IMR-90 (cell line): ENCODE measurements at regions not wholly inside any gene's neighbourhood (a gene's known extent, or its start where the extent isn't known, plus 50 kb on each side); places are given as distances from the start of the nearest gene placed in this dataset.

Experiments used
- ATAC-seq: fragments of 200-7000 bp; cut with Tn5 transposase; 2 replicates; pipeline ENCODE4 v1.9.1; 2020; ENCODE audit warnings: low read depth, mild to moderate bottlenecking, moderate library complexity
- BruUV-seq: library from RNA; stranded (reverse); fragments of 400-500 nt; replicated peaks from 2 replicates; lab custom pipeline; 2021; lab: Mats Ljungman, UMichigan
- CTCF ChIA-PET: fragments of 300-600 bp; formaldehyde crosslinking; extraction: SDS; loops from one replicate; lab custom pipeline; 2021; ENCODE audit warnings: antibody characterized with exemption; lab: Yijun Ruan, JAX
- POLR2A ChIA-PET: fragments of 300-600 bp; sonication (Branson Sonifier 250); formaldehyde crosslinking; loops from one replicate; lab custom pipeline; 2022; ENCODE audit warnings: antibody characterized with exemption; ENCODE audit not compliant: unreplicated experiment; lab: Charles Lee
- DNase-seq: peaks from one replicate; pipeline ENCODE4 v3.0.0; 2013
- H2AFZ ChIP-seq: replicated peaks from 2 replicates; pipeline ENCODE3; 2013; ENCODE audit warnings: low read length, mild to moderate bottlenecking; ENCODE audit not compliant: poor library complexity
- H2AK5ac ChIP-seq: 2 replicates; pipeline ENCODE4 v1.6.1; 2013; ENCODE audit warnings: low read depth, low read length, inconsistent platforms
- H2AK9ac ChIP-seq: replicated peaks from 2 replicates; pipeline ENCODE3; 2013; ENCODE audit warnings: mild to moderate bottlenecking, low read depth, low read length, moderate library complexity; ENCODE audit not compliant: poor library complexity
- H2BK120ac ChIP-seq: 2 replicates; pipeline ENCODE4 v1.6.1; 2013; ENCODE audit warnings: low read depth, low read length, inconsistent platforms
- H2BK15ac ChIP-seq: 3 replicates; pipeline ENCODE4 v1.6.1; 2013; ENCODE audit warnings: low read depth, low read length, inconsistent platforms
- H2BK20ac ChIP-seq: 2 replicates; pipeline ENCODE4 v1.6.1; 2013; ENCODE audit warnings: low read depth, mild to moderate bottlenecking, inconsistent platforms, low read length, moderate library complexity
- H2BK5ac ChIP-seq: 2 replicates; pipeline ENCODE4 v1.6.1; 2013; ENCODE audit warnings: mild to moderate bottlenecking, low read depth, low read length, inconsistent platforms; ENCODE audit not compliant: poor library complexity, severe bottlenecking
- H3K14ac ChIP-seq: replicated peaks from 2 replicates; pipeline ENCODE4 v1.6.1; 2013; ENCODE audit warnings: low read depth, low read length, inconsistent platforms
- H3K18ac ChIP-seq: 2 replicates; pipeline ENCODE4 v1.6.1; 2013; ENCODE audit warnings: low read depth, low read length, control low read depth
- H3K23ac ChIP-seq: 2 replicates; pipeline ENCODE4 v1.6.1; 2013; ENCODE audit warnings: low read depth, low read length, inconsistent platforms
- H3K27ac ChIP-seq: 2 replicates; pipeline ENCODE4 v1.5.1; 2013; ENCODE audit warnings: mild to moderate bottlenecking, control low read depth, low read length; ENCODE audit not compliant: insufficient read depth
- H3K27me3 ChIP-seq: 2 replicates; pipeline ENCODE4 v1.6.1; 2013; ENCODE audit warnings: low read length; ENCODE audit not compliant: control insufficient read depth, insufficient read depth
- H3K36me3 ChIP-seq: 2 replicates; pipeline ENCODE4 v1.6.1; 2013; ENCODE audit warnings: low read length, mixed read lengths; ENCODE audit not compliant: control insufficient read depth, insufficient read depth
- H3K4ac ChIP-seq: 2 replicates; pipeline ENCODE4 v1.6.1; 2013; ENCODE audit warnings: low read depth, low read length, inconsistent platforms
- H3K4me1 ChIP-seq: 2 replicates; pipeline ENCODE4 v1.6.1; 2013; ENCODE audit warnings: low read length, mixed read lengths; ENCODE audit not compliant: control insufficient read depth, insufficient read depth
- H3K4me2 ChIP-seq: 2 replicates; pipeline ENCODE4 v1.6.1; 2013; ENCODE audit warnings: low read depth, mild to moderate bottlenecking, control low read depth, low read length, moderate library complexity
- H3K4me3 ChIP-seq: 2 replicates; pipeline ENCODE4 v1.5.1; 2013; ENCODE audit warnings: low read depth, mild to moderate bottlenecking, control low read depth, low read length, moderate library complexity; ENCODE audit not compliant: insufficient read depth
- H3K56ac ChIP-seq: 2 replicates; pipeline ENCODE4 v1.6.1; 2013; ENCODE audit warnings: low read length, inconsistent platforms; ENCODE audit not compliant: insufficient read depth; ENCODE audit errors: extremely low read depth
- H3K79me1 ChIP-seq, 2 experiments: 2 replicates each; pipeline ENCODE4 v1.6.1; 2013; ENCODE audit warnings: low read length in 2 of 2, inconsistent platforms in 1 of 2, low read depth in 1 of 2
- H3K9ac ChIP-seq: 2 replicates; pipeline ENCODE4 v1.6.1; 2013; ENCODE audit warnings: low read depth, low read length, control low read depth
- H3K9me1 ChIP-seq: 2 replicates; pipeline ENCODE4 v1.6.1; 2013; ENCODE audit warnings: low read length, inconsistent platforms; ENCODE audit not compliant: insufficient read depth
- H3K9me3 ChIP-seq: 2 replicates; pipeline ENCODE4 v1.6.1; 2013; ENCODE audit warnings: low read length; ENCODE audit not compliant: control insufficient read depth, insufficient read depth
- H4K20me1 ChIP-seq: 2 replicates; pipeline ENCODE4 v1.6.1; 2013; ENCODE audit warnings: low read length, inconsistent platforms; ENCODE audit not compliant: insufficient read depth
- H4K5ac ChIP-seq: 2 replicates; pipeline ENCODE4 v1.6.1; 2013; ENCODE audit warnings: mild to moderate bottlenecking, low read depth, low read length, control low read depth
- H4K8ac ChIP-seq, 2 experiments: 2 replicates each; pipeline ENCODE4 v1.6.1; 2013; ENCODE audit warnings: low read depth in 2 of 2, low read length in 2 of 2, control low read depth in 1 of 2, inconsistent platforms in 1 of 2
- H4K91ac ChIP-seq: 2 replicates; pipeline ENCODE4 v1.6.1; 2013; ENCODE audit warnings: low read depth, low read length, inconsistent platforms; ENCODE audit not compliant: insufficient read depth
- BHLHE40 ChIP-seq: fragments of 150-350 bp; IDR thresholded peaks from 2 replicates; pipeline ENCODE4 v1.6.1; 2016; ENCODE audit warnings: mild to moderate bottlenecking, low read depth, low read length
- CEBPB ChIP-seq: IDR thresholded peaks from 2 replicates; pipeline ENCODE4 v1.6.1; 2012; ENCODE audit warnings: low read depth, low read length, improper control_type of control experiment
- CHD1 ChIP-seq: IDR thresholded peaks from 2 replicates; pipeline ENCODE4 v1.6.1; 2012; ENCODE audit warnings: low read depth, low read length, improper control_type of control experiment
- CTCF ChIP-seq: conservative IDR thresholded peaks from 2 replicates; pipeline ENCODE4 v1.5.1; 2012; ENCODE audit warnings: mild to moderate bottlenecking, low read depth, low read length, improper control_type of control experiment
- ELK1 ChIP-seq: fragments of 150-350 bp; IDR thresholded peaks from 2 replicates; pipeline ENCODE4 v1.6.1; 2016; ENCODE audit warnings: low read depth, mild to moderate bottlenecking, low read length, moderate library complexity, borderline replicate concordance
- FOS ChIP-seq: fragments of 150-350 bp; IDR thresholded peaks from 2 replicates; pipeline ENCODE4 v1.6.1; 2016; ENCODE audit warnings: low read depth, low read length
- MAFK ChIP-seq: IDR thresholded peaks from 2 replicates; pipeline ENCODE4 v1.6.1; 2012; ENCODE audit warnings: low read depth, low read length, improper control_type of control experiment
- MAZ ChIP-seq: IDR thresholded peaks from 2 replicates; pipeline ENCODE4 v1.6.1; 2012; ENCODE audit warnings: low read depth, mild to moderate bottlenecking, low read length, improper control_type of control experiment, moderate library complexity, borderline replicate concordance
- MXI1 ChIP-seq: IDR thresholded peaks from 2 replicates; pipeline ENCODE4 v1.6.1; 2012; ENCODE audit warnings: low read depth, mild to moderate bottlenecking, low read length, moderate library complexity, borderline replicate concordance
- NFE2L2 ChIP-seq: fragments of 150-350 bp; IDR thresholded peaks from 2 replicates; pipeline ENCODE4 v1.6.1; 2016; ENCODE audit warnings: low read depth, mild to moderate bottlenecking, low read length
- RAD21 ChIP-seq: IDR thresholded peaks from 2 replicates; pipeline ENCODE4 v1.6.1; 2012; ENCODE audit warnings: low read length, improper control_type of control experiment
- RCOR1 ChIP-seq: IDR thresholded peaks from 2 replicates; pipeline ENCODE4 v1.6.1; 2012; ENCODE audit warnings: mild to moderate bottlenecking, low read length, improper control_type of control experiment; ENCODE audit not compliant: insufficient replicate concordance
- RFX5 ChIP-seq: IDR thresholded peaks from 2 replicates; pipeline ENCODE4 v1.8.0; 2012; ENCODE audit warnings: low read depth, mild to moderate bottlenecking, low read length, moderate library complexity
- SMC3 ChIP-seq: fragments of 150-350 bp; IDR thresholded peaks from 2 replicates; pipeline ENCODE4 v1.6.1; 2016; ENCODE audit warnings: low read depth, mild to moderate bottlenecking, antibody characterized with exemption, low read length, moderate library complexity
- USF2 ChIP-seq: fragments of 150-350 bp; IDR thresholded peaks from 2 replicates; pipeline ENCODE4 v1.6.1; 2017; ENCODE audit warnings: mild to moderate bottlenecking, antibody characterized with exemption, low read length, low read depth
- WGBS, 2 experiments: methylation state at CpG; one replicate each; pipeline versions ENCODE4 v1.1.5 to v1.1.7; 2013; ENCODE audit warnings: missing lambda C conversion rate in 2 of 2; ENCODE audit not compliant: insufficient read length in 1 of 2; ENCODE audit errors: extremely low coverage in 2 of 2; 5-methylcytosine and 5-hydroxymethylcytosine counted together
- dilution Hi-C: fragments of 300-500 bp; cut with HindIII; formaldehyde crosslinking; loops from one replicate; pipeline ENCODE4 v1.14.3; 2018; ENCODE audit warnings: low sequenced_read_pairs; ENCODE audit not compliant: unreplicated experiment
- in situ Hi-C: fragments of 300-500 bp; cut with MboI; formaldehyde crosslinking; loops from 3 replicates; pipeline ENCODE4 v1.14.3; 2019; ENCODE audit warnings: low sequenced_read_pairs, inconsistent platforms, mixed read lengths
- intact Hi-C: fragments of 100-400 bp; cut with micrococcal nuclease; formaldehyde crosslinking; loops from 2 replicates; pipeline ENCODE4 v1.10.0; 2022

GRCh38 chr4:18242919-18243693 lies 221.6 kb upstream of the LCORL start:
- no peak overlapping the region for H3K4ac ChIP-seq
- no peak overlapping the region for H3K4me2 ChIP-seq
- no peaks in the 10 kb centered on the region for H3K9me1 ChIP-seq
- no peak overlapping the region for H3K27ac ChIP-seq
- dilution Hi-C loops (no loop called here), in situ Hi-C loops (no loop called here), intact Hi-C loops (no loop called here)
- no peaks in the 10 kb centered on the region for H4K20me1 ChIP-seq
- 20% methylated on average over 1 of the region's 5 CpGs; no CpG with 5 or more reads in 1 of the 2 experiments for WGBS, 2 experiments
- H3K9me3 ChIP-seq, result 0 out of 2 replicates have a peak, but pooled peaks cover 2% of the 10 kb centered on the region
- no peak overlapping the region for H3K18ac ChIP-seq
- ChIA-PET POLR2A (no interaction called here), CTCF (no interaction called here)
- no peak overlapping the region for H2BK20ac ChIP-seq
- H3K36me3 ChIP-seq, result no peaks in the 10 kb centered on the region
- no peak overlapping the region for H2AFZ ChIP-seq
- TF ChIP-seq MAFK, result no peak
- TF ChIP-seq NFE2L2, result no peak
- TF ChIP-seq USF2, result no peak
- TF ChIP-seq ELK1, result no peak
- TF ChIP-seq CHD1, result no peak
- no peak for TF ChIP-seq FOS
- no peak for TF ChIP-seq CTCF
- no peak for TF ChIP-seq RAD21
- TF ChIP-seq RFX5, result no peak
- no peak for TF ChIP-seq CEBPB
- no peak for TF ChIP-seq BHLHE40
- TF ChIP-seq MXI1, result no peak
- TF ChIP-seq MAZ, result no peak
- TF ChIP-seq SMC3, result no peak
- no peak for TF ChIP-seq RCOR1
- ATAC-seq (no peak), DNase-seq (no peak)
- H3K9ac ChIP-seq, result no peak overlapping the region
- H2BK15ac ChIP-seq, result no peak overlapping the region
- no peak overlapping the region for H4K91ac ChIP-seq
- no TSS peak for BruUV-seq
- no peak overlapping the region for H2BK120ac ChIP-seq
- no peak overlapping the region for H2BK5ac ChIP-seq
- H3K79me1 ChIP-seq, result no peaks in the 10 kb centered on the region
- no peaks in the 10 kb centered on the region for H3K27me3 ChIP-seq
- no peak overlapping the region for H4K8ac ChIP-seq
- H3K4me1 ChIP-seq, result no peaks in the 10 kb centered on the region
- no peak overlapping the region for H3K56ac ChIP-seq
- H4K5ac ChIP-seq, result no peak overlapping the region
- H2AK9ac ChIP-seq, result no peak overlapping the region
- H3K23ac ChIP-seq, result no peak overlapping the region
- no peak overlapping the region for H2AK5ac ChIP-seq
- H3K14ac ChIP-seq, result no peak overlapping the region
- H3K4me3 ChIP-seq, result no peak overlapping the region
